Activated T-cell treated with anti-CD3 and anti-CD28 coated beads, Interleukin-2, amount 50 U/mL, for 24 hours (primary cell): ENCODE measurements at regions not wholly inside any gene's neighbourhood (a gene's known extent, or its start where the extent isn't known, plus 50 kb on each side); places are given as distances from the start of the nearest gene placed in this dataset.
"Not testable (repeated sequence)": the region's sequence is repeated elsewhere in the genome, so short reads cannot be mapped to it uniquely, and the experiment has no call there.

Experiments
- DNase-seq: peaks from one replicate; pipeline ENCODE4 v3.0.0-alpha.2; 2020
- H3K27ac Mint-ChIP-seq: 2 replicates; pipeline ENCODE4 v1.8.0; 2020; ENCODE audit warnings: mild to moderate bottlenecking, mixed read lengths
- H3K27me3 Mint-ChIP-seq: 2 replicates; pipeline ENCODE4 v1.8.0; 2020; ENCODE audit warnings: mixed read lengths
- H3K36me3 Mint-ChIP-seq: 2 replicates; pipeline ENCODE4 v1.8.0; 2020; ENCODE audit warnings: low read depth, mixed read lengths
- H3K4me1 Mint-ChIP-seq: 2 replicates; pipeline ENCODE4 v1.8.0; 2020; ENCODE audit warnings: low read depth, mixed read lengths
- H3K4me3 Mint-ChIP-seq: 2 replicates; pipeline ENCODE4 v1.8.0; 2020; ENCODE audit warnings: mild to moderate bottlenecking, moderate library complexity, mixed read lengths
- H3K9me3 Mint-ChIP-seq: 2 replicates; pipeline ENCODE4 v1.8.0; 2020; ENCODE audit warnings: mixed read lengths

- H3K4me1 Mint-ChIP-seq = no peaks in the 10 kb centered on the region
- H3K27ac Mint-ChIP-seq = no peak overlapping the region
- no peak for DNase-seq
- no peaks in the 10 kb centered on the region for H3K27me3 Mint-ChIP-seq
- no peaks in the 10 kb centered on the region for H3K36me3 Mint-ChIP-seq
- H3K9me3 Mint-ChIP-seq = peaks cover 3% of the 10 kb centered on the region
- no peak overlapping the region for H3K4me3 Mint-ChIP-seq
Measured at GRCh38 chr3:5709714-5710113, 522.2 kb downstream of the EDEM1 start.

- no peak overlapping the region for H3K27ac Mint-ChIP-seq
- no peaks in the 10 kb centered on the region for H3K4me1 Mint-ChIP-seq
- no peaks in the 10 kb centered on the region for H3K36me3 Mint-ChIP-seq
- no peak overlapping the region for H3K4me3 Mint-ChIP-seq
- no peak for DNase-seq
- H3K27me3 Mint-ChIP-seq = no peaks in the 10 kb centered on the region
- H3K9me3 Mint-ChIP-seq = peaks cover 3% of the 10 kb centered on the region
Measured at GRCh38 chr3:5710718-5711117, 523.2 kb downstream of the EDEM1 start.

GRCh38 chr3:5717254-5717653 lies 529.7 kb downstream of the EDEM1 start:
- H3K36me3 Mint-ChIP-seq = no peaks in the 10 kb centered on the region
- no peak for DNase-seq
- no peaks in the 10 kb centered on the region for H3K27me3 Mint-ChIP-seq
- H3K9me3 Mint-ChIP-seq = peaks cover 4% of the 10 kb centered on the region
- no peaks in the 10 kb centered on the region for H3K4me1 Mint-ChIP-seq
- H3K4me3 Mint-ChIP-seq = no peak overlapping the region
- no peak overlapping the region for H3K27ac Mint-ChIP-seq

GRCh38 chr3:5719668-5720067 lies 532.2 kb downstream of the EDEM1 start:
- H3K27ac Mint-ChIP-seq, H3K4me3 Mint-ChIP-seq, DNase-seq: not testable (repeated sequence)

GRCh38 chr3:5725801-5726200 lies 538.3 kb downstream of the EDEM1 start:
- H3K4me1 Mint-ChIP-seq = no peaks in the 10 kb centered on the region
- no peaks in the 10 kb centered on the region for H3K27me3 Mint-ChIP-seq
- no peak overlapping the region for H3K4me3 Mint-ChIP-seq
- no peaks in the 10 kb centered on the region for H3K36me3 Mint-ChIP-seq
- H3K9me3 Mint-ChIP-seq = no peaks in the 10 kb centered on the region
- DNase-seq = no peak
- H3K27ac Mint-ChIP-seq = no peak overlapping the region

More at GRCh38 chr3:5719668-5720067, 532.2 kb downstream of the EDEM1 start:
- not testable (repeated sequence) for H3K9me3 Mint-ChIP-seq, H3K36me3 Mint-ChIP-seq, H3K4me1 Mint-ChIP-seq, H3K27me3 Mint-ChIP-seq

- Mint-ChIP-seq H3K9me3 (no peaks in the 10 kb centered on the region), H3K36me3 (no peaks in the 10 kb centered on the region), H3K27ac (no peak overlapping the region), H3K4me3 (no peak overlapping the region), H3K4me1 (no peaks in the 10 kb centered on the region), H3K27me3 (no peaks in the 10 kb centered on the region)
- DNase-seq = no peak
Measured at GRCh38 chr3:5726621-5727020, 539.1 kb downstream of the EDEM1 start.

- H3K36me3 Mint-ChIP-seq = no peaks in the 10 kb centered on the region
- H3K4me3 Mint-ChIP-seq = no peak overlapping the region
- no peak overlapping the region for H3K27ac Mint-ChIP-seq
- no peaks in the 10 kb centered on the region for H3K27me3 Mint-ChIP-seq
- no peaks in the 10 kb centered on the region for H3K9me3 Mint-ChIP-seq
- no peak for DNase-seq
- H3K4me1 Mint-ChIP-seq = no peaks in the 10 kb centered on the region
Measured at GRCh38 chr3:5727743-5728484, 540.4 kb downstream of the EDEM1 start.

GRCh38 chr3:5729852-5730251 lies 542.3 kb downstream of the EDEM1 start:
- H3K4me1 Mint-ChIP-seq = no peaks in the 10 kb centered on the region
- H3K36me3 Mint-ChIP-seq = no peaks in the 10 kb centered on the region
- H3K4me3 Mint-ChIP-seq = no peak overlapping the region
- H3K27me3 Mint-ChIP-seq = no peaks in the 10 kb centered on the region
- H3K27ac Mint-ChIP-seq = no peak overlapping the region
- DNase-seq = no peak
- no peaks in the 10 kb centered on the region for H3K9me3 Mint-ChIP-seq

- no peaks in the 10 kb centered on the region for H3K27me3 Mint-ChIP-seq
- no peak for DNase-seq
- no peaks in the 10 kb centered on the region for H3K9me3 Mint-ChIP-seq
- no peak overlapping the region for H3K4me3 Mint-ChIP-seq
- H3K27ac Mint-ChIP-seq = no peak overlapping the region
- no peaks in the 10 kb centered on the region for H3K36me3 Mint-ChIP-seq
- H3K4me1 Mint-ChIP-seq = no peaks in the 10 kb centered on the region
Measured at GRCh38 chr3:5731100-5731499, 543.6 kb downstream of the EDEM1 start.

GRCh38 chr3:5732081-5732480 lies 544.6 kb downstream of the EDEM1 start:
- Mint-ChIP-seq H3K4me1 (no peaks in the 10 kb centered on the region), H3K27ac (no peak overlapping the region), H3K27me3 (peaks cover 3% of the 10 kb centered on the region), H3K36me3 (no peaks in the 10 kb centered on the region), H3K9me3 (no peaks in the 10 kb centered on the region), H3K4me3 (no peak overlapping the region)
- no peak for DNase-seq

- no peak for DNase-seq
- H3K36me3 Mint-ChIP-seq = no peaks in the 10 kb centered on the region
- peaks cover 3% of the 10 kb centered on the region for H3K27me3 Mint-ChIP-seq
- H3K4me1 Mint-ChIP-seq = no peaks in the 10 kb centered on the region
- no peaks in the 10 kb centered on the region for H3K9me3 Mint-ChIP-seq
- no peak overlapping the region for H3K27ac Mint-ChIP-seq
- H3K4me3 Mint-ChIP-seq = no peak overlapping the region
Measured at GRCh38 chr3:5733995-5734394, 546.5 kb downstream of the EDEM1 start.

GRCh38 chr3:5735896-5736295 lies 548.4 kb downstream of the EDEM1 start:
- H3K36me3 Mint-ChIP-seq = no peaks in the 10 kb centered on the region
- DNase-seq = no peak
- no peak overlapping the region for H3K27ac Mint-ChIP-seq
- no peak overlapping the region for H3K4me3 Mint-ChIP-seq
- H3K4me1 Mint-ChIP-seq = no peaks in the 10 kb centered on the region
- no peaks in the 10 kb centered on the region for H3K9me3 Mint-ChIP-seq
- peaks cover 3% of the 10 kb centered on the region for H3K27me3 Mint-ChIP-seq

- no peak for DNase-seq
- H3K9me3 Mint-ChIP-seq = no peaks in the 10 kb centered on the region
- H3K36me3 Mint-ChIP-seq = no peaks in the 10 kb centered on the region
- H3K4me1 Mint-ChIP-seq = no peaks in the 10 kb centered on the region
- H3K4me3 Mint-ChIP-seq = no peak overlapping the region
- H3K27ac Mint-ChIP-seq = no peak overlapping the region
- peaks cover 3% of the 10 kb centered on the region for H3K27me3 Mint-ChIP-seq
Measured at GRCh38 chr3:5739299-5739935, 551.9 kb downstream of the EDEM1 start.

- Mint-ChIP-seq H3K36me3 (no peaks in the 10 kb centered on the region), H3K27me3 (peaks cover 3% of the 10 kb centered on the region), H3K4me1 (no peaks in the 10 kb centered on the region), H3K4me3 (no peak overlapping the region), H3K9me3 (no peaks in the 10 kb centered on the region), H3K27ac (no peak overlapping the region)
- no peak for DNase-seq
Measured at GRCh38 chr3:5739949-5740348, 552.4 kb downstream of the EDEM1 start.

GRCh38 chr3:5741017-5741416 lies 553.5 kb downstream of the EDEM1 start:
- H3K27ac Mint-ChIP-seq = no peak overlapping the region
- H3K27me3 Mint-ChIP-seq = peaks cover 3% of the 10 kb centered on the region
- no peak overlapping the region for H3K4me3 Mint-ChIP-seq
- DNase-seq = no peak
- no peaks in the 10 kb centered on the region for H3K4me1 Mint-ChIP-seq
- H3K36me3 Mint-ChIP-seq = no peaks in the 10 kb centered on the region
- H3K9me3 Mint-ChIP-seq = no peaks in the 10 kb centered on the region
